Common myeloid progenitor, CD34-positive (primary cell): ENCODE measurements at regions not wholly inside any gene's neighbourhood (a gene's known extent, or its start where the extent isn't known, plus 50 kb on each side); places are given as distances from the start of the nearest gene placed in this dataset.
A peak's percentile ranks its signal among the peaks of the same experiment; 100 is the strongest.

Experiments
- CTCF ChIA-PET: fragments of 350-600 bp; sonication (Branson Sonifier 250); formaldehyde crosslinking; loops from one replicate; lab custom pipeline; 2021; ENCODE audit warnings: antibody characterized with exemption; lab: Charles Lee
- POLR2A ChIA-PET: fragments of 350-600 bp; sonication (Branson Sonifier 250); formaldehyde crosslinking; loops from one replicate; lab custom pipeline; 2021; ENCODE audit warnings: antibody characterized with exemption; lab: Charles Lee
- DNase-seq, 3 donors: peaks; one replicate each; pipeline versions ENCODE4 v3.0.0 to v3.0.0-alpha.2; 2013
- H3K27ac ChIP-seq, 2 experiments: 1 replicate in 1 of 2; 2 replicates in 1 of 2; pipeline ENCODE4 v1.7.0; 2013; ENCODE audit warnings: inconsistent platforms in 2 of 2, low read length in 2 of 2, mild to moderate bottlenecking in 2 of 2, low read depth in 1 of 2, moderate library complexity in 1 of 2; ENCODE audit not compliant: severe bottlenecking in 2 of 2, insufficient read depth in 1 of 2, poor library complexity in 1 of 2
- H3K27me3 ChIP-seq, 5 experiments: replicated peaks in 2 of 5; 1 replicate in 3 of 5; 2 replicates in 2 of 5; pipeline versions ENCODE4 v1.6.1 to v1.7.0; 2013; ENCODE audit warnings: low read length in 4 of 5, mild to moderate bottlenecking in 2 of 5, moderate library complexity in 2 of 5, inconsistent platforms in 1 of 5; ENCODE audit not compliant: insufficient read depth in 5 of 5, control insufficient read depth in 4 of 5
- H3K36me3 ChIP-seq, 4 experiments: 1 replicate in 2 of 4; 2 replicates in 2 of 4; pipeline versions ENCODE4 v1.6.1 to v1.7.0; 2013; ENCODE audit warnings: low read length in 3 of 4, control low read depth in 1 of 4, mild to moderate bottlenecking in 1 of 4; ENCODE audit not compliant: control insufficient read depth in 4 of 4, insufficient read depth in 4 of 4
- H3K4me1 ChIP-seq, 4 experiments: 1 replicate in 3 of 4; 2 replicates in 1 of 4; pipeline versions ENCODE4 v1.6.1 to v1.7.1; 2013; ENCODE audit warnings: low read length in 3 of 4, mild to moderate bottlenecking in 3 of 4, control low read depth in 1 of 4, inconsistent platforms in 1 of 4, moderate library complexity in 1 of 4; ENCODE audit not compliant: control insufficient read depth in 4 of 4, insufficient read depth in 4 of 4; ENCODE audit errors: control extremely low read depth in 1 of 4
- H3K4me3 ChIP-seq, 7 experiments: 1 replicate in 4 of 7; 2 replicates in 3 of 7; pipeline versions ENCODE4 v1.5.1 to v1.7.0; 2013; ENCODE audit warnings: mild to moderate bottlenecking in 7 of 7, low read length in 6 of 7, moderate library complexity in 6 of 7, inconsistent platforms in 2 of 7, low read depth in 2 of 7, control low read depth in 1 of 7; ENCODE audit not compliant: insufficient read depth in 4 of 7, control insufficient read depth in 1 of 7; ENCODE audit errors: extremely low read depth in 1 of 7
- H3K9me3 ChIP-seq, 5 experiments: 1 replicate in 4 of 5; 2 replicates in 1 of 5; pipeline versions ENCODE4 v1.6.1 to v1.7.1; 2013; ENCODE audit warnings: low read length in 4 of 5, mild to moderate bottlenecking in 2 of 5, inconsistent platforms in 1 of 5, low read depth in 1 of 5, moderate library complexity in 1 of 5; ENCODE audit not compliant: control insufficient read depth in 4 of 5, insufficient read depth in 2 of 5; ENCODE audit errors: control extremely low read depth in 1 of 5
- whole genome bisulfite sequencing: methylation state at CpG from one replicate; pipeline ENCODE4 v1.1.5; 2013; ENCODE audit not compliant: insufficient coverage; 5-methylcytosine and 5-hydroxymethylcytosine counted together

GRCh38 chr17:71458322-71458721 lies 662.5 kb upstream of the SOX9 start:
- H3K36me3 ChIP-seq: no peaks in the 10 kb centered on the region
- no peaks in the 10 kb centered on the region for H3K9me3 ChIP-seq
- no peak for DNase-seq
- no peaks in the 10 kb centered on the region for H3K4me1 ChIP-seq
- H3K27me3 ChIP-seq: no peaks in the 10 kb centered on the region
- 100% methylated on average over 3 of the region's 5 CpGs for WGBS
- no peak overlapping the region for H3K4me3 ChIP-seq
- CTCF ChIA-PET: no interaction called here
- H3K27ac ChIP-seq: no peak overlapping the region
- POLR2A ChIA-PET: no interaction called here

- Histone ChIP-seq H3K36me3 (no peaks in the 10 kb centered on the region), H3K9me3 (no peaks in the 10 kb centered on the region), H3K27me3 (peaks cover 0 to 2% (median 0%) of the 10 kb centered on the region in 5 experiments), H3K4me3 (no peak overlapping the region), H3K4me1 (no peaks in the 10 kb centered on the region), H3K27ac (no peak overlapping the region)
- ChIA-PET POLR2A (no interaction called here), CTCF (interaction anchor here (0.7 to 4.3 kb wide), 6 partner anchors 10 to 694 kb away, joined by 3 to 19 read pairs (median 6); no protein-coding TSS in a partner anchor)
- DNase-seq: peak in 2 of 3 donors; percentile 2 to 20
- 100% methylated on average over 1 of the region's 4 CpGs for WGBS
These were observed 659.9 kb upstream of the SOX9 start for GRCh38 chr17:71460943-71461342.

GRCh38 chr17:71461498-71462169 lies 659.2 kb upstream of the SOX9 start:
- no peaks in the 10 kb centered on the region for H3K4me1 ChIP-seq
- peaks cover 0 to 4% (median 0%) of the 10 kb centered on the region in 5 experiments for H3K27me3 ChIP-seq
- CTCF ChIA-PET: interaction anchor here (0.7 to 4.3 kb wide), 6 partner anchors 10 to 695 kb away, joined by 3 to 19 read pairs (median 6); no protein-coding TSS in a partner anchor
- no peak overlapping the region for H3K4me3 ChIP-seq
- H3K9me3 ChIP-seq: no peaks in the 10 kb centered on the region
- WGBS: 80% methylated on average over 1 of the region's 5 CpGs
- no peaks in the 10 kb centered on the region for H3K36me3 ChIP-seq
- POLR2A ChIA-PET: no interaction called here
- no peak overlapping the region for H3K27ac ChIP-seq
- no peak for DNase-seq

- peaks cover 0 to 4% (median 0%) of the 10 kb centered on the region in 5 experiments for H3K27me3 ChIP-seq
- POLR2A ChIA-PET: no interaction called here
- H3K36me3 ChIP-seq: no peaks in the 10 kb centered on the region
- no peaks in the 10 kb centered on the region for H3K9me3 ChIP-seq
- DNase-seq: no peak
- H3K4me3 ChIP-seq: no peak overlapping the region
- no peaks in the 10 kb centered on the region for H3K4me1 ChIP-seq
- H3K27ac ChIP-seq: no peak overlapping the region
- WGBS: 93% methylated on average over 3 of the region's 4 CpGs
- CTCF ChIA-PET: no interaction called here
These were observed 656.6 kb upstream of the SOX9 start for GRCh38 chr17:71464241-71464640.

GRCh38 chr17:71464751-71465150 lies 656.1 kb upstream of the SOX9 start:
- no peak overlapping the region for H3K27ac ChIP-seq
- H3K4me1 ChIP-seq: no peaks in the 10 kb centered on the region
- ChIA-PET CTCF (no interaction called here), POLR2A (no interaction called here)
- DNase-seq: no peak
- no peaks in the 10 kb centered on the region for H3K36me3 ChIP-seq
- no peaks in the 10 kb centered on the region for H3K9me3 ChIP-seq
- no CpG with 5 or more reads among the region's 5 CpGs for WGBS
- H3K4me3 ChIP-seq: no peak overlapping the region
- peaks cover 0 to 4% (median 0%) of the 10 kb centered on the region in 5 experiments for H3K27me3 ChIP-seq

GRCh38 chr17:71467719-71468118 lies 653.1 kb upstream of the SOX9 start:
- H3K27me3 ChIP-seq: peaks cover 0 to 4% (median 0%) of the 10 kb centered on the region in 5 experiments
- H3K36me3 ChIP-seq: no peaks in the 10 kb centered on the region
- no peak for DNase-seq
- ChIA-PET CTCF (no interaction called here), POLR2A (no interaction called here)
- H3K4me1 ChIP-seq: no peaks in the 10 kb centered on the region
- no peaks in the 10 kb centered on the region for H3K9me3 ChIP-seq
- no peak overlapping the region for H3K4me3 ChIP-seq
- 90% methylated on average over 2 of the region's 2 CpGs for WGBS
- no peak overlapping the region for H3K27ac ChIP-seq

GRCh38 chr17:71470062-71470461 lies 650.8 kb upstream of the SOX9 start:
- H3K27ac ChIP-seq: no peak overlapping the region
- no peaks in the 10 kb centered on the region for H3K9me3 ChIP-seq
- DNase-seq: no peak
- H3K36me3 ChIP-seq: no peaks in the 10 kb centered on the region
- WGBS: 94% methylated on average over 2 of the region's 3 CpGs
- peaks cover 0 to 7% (median 4%) of the 10 kb centered on the region in 5 experiments for H3K27me3 ChIP-seq
- no peak overlapping the region for H3K4me3 ChIP-seq
- no peaks in the 10 kb centered on the region for H3K4me1 ChIP-seq
- POLR2A ChIA-PET: no interaction called here
- CTCF ChIA-PET: interaction anchor here (0.6 to 1.3 kb wide), 2 partner anchors 803 to 840 kb away, joined by 3 to 4 read pairs; no protein-coding TSS in a partner anchor
